Stomach (tissue), 8 donors: ENCODE measurements at regions not wholly inside any gene's neighbourhood (a gene's known extent, or its start where the extent isn't known, plus 50 kb on each side); places are given as distances from the start of the nearest gene placed in this dataset.

Source experiments
- DNase-seq, 2 donors: peaks; one replicate each; pipeline versions ENCODE4 v3.0.0 to v3.0.0-alpha.2; 2013 to 2019
- H3K27ac ChIP-seq, 5 donors: fragments of 200-600 bp in 4 of 5; sonication (generic) in 4 of 5; one replicate each; pipeline ENCODE4 v1.5.1; 2013 to 2019; ENCODE audit warnings: mild to moderate bottlenecking in 1 of 5, moderate library complexity in 1 of 5
- H3K27me3 ChIP-seq, 3 donors: fragments of 200-600 bp; sonication (generic); one replicate each; pipeline ENCODE4 v1.5.1; 2017 to 2019; ENCODE audit warnings: mixed run types in 1 of 3
- H3K36me3 ChIP-seq, 4 donors: fragments of 200-600 bp; sonication (generic); 1 replicate in 3 of 4; 2 replicates in 1 of 4; pipeline ENCODE4 v1.5.1; 2016 to 2019
- H3K4me1 ChIP-seq, 4 donors: fragments of 200-600 bp; sonication (generic); one replicate each; pipeline ENCODE4 v1.5.1; 2016 to 2019
- H3K4me3 ChIP-seq, 4 donors: fragments of 200-600 bp; sonication (generic) in 3 of 4; one replicate each; pipeline ENCODE4 v1.5.1; 2016 to 2019; ENCODE audit warnings: mild to moderate bottlenecking in 1 of 4
- H3K9me3 ChIP-seq, 4 donors: fragments of 200-600 bp; sonication (generic); one replicate each; pipeline ENCODE4 v1.5.1; 2016 to 2019
- EP300 ChIP-seq: sonication (generic); formaldehyde crosslinking; IDR thresholded peaks from one replicate; pipeline ENCODE4 v1.6.1; 2017; ENCODE audit warnings: antibody characterized with exemption
- POLR2A ChIP-seq, 4 donors: fragments of 450-650 bp; IDR thresholded peaks; one replicate each; pipeline ENCODE4 v1.6.1; 2016; ENCODE audit warnings: antibody characterized with exemption in 4 of 4, control low read depth in 2 of 4, mild to moderate bottlenecking in 1 of 4, moderate library complexity in 1 of 4
- POLR2AphosphoS5 ChIP-seq, 3 donors: sonication (generic); formaldehyde crosslinking; IDR thresholded peaks; one replicate each; pipeline ENCODE4 v1.6.1; 2016; ENCODE audit warnings: antibody characterized with exemption in 3 of 3
- WGBS, 5 donors: extraction: QIAGEN DNeasy Blood & Tissue Kit in 3 of 5; methylation state at CpG; one replicate each; pipeline versions ENCODE4 v1.1.5 to v1.1.7; 2013 to 2018; 5-methylcytosine and 5-hydroxymethylcytosine counted together
- intact Hi-C: fragments of 100-400 bp; cut with DNase I; formaldehyde crosslinking; loops from one replicate; pipeline ENCODE4 v1.15.1; 2023; ENCODE audit warnings: low total_unique reads
- TF ChIP-seq, protein P1 (sequence below), 7 experiments: fragments of 450-650 bp in 4 of 7; fragments of 200-600 bp in 3 of 7; sonication (generic) in 3 of 7; IDR thresholded peaks; one replicate each; pipeline ENCODE4 v1.5.1; 2016 to 2019; ENCODE audit warnings: antibody characterized with exemption in 7 of 7, control low read depth in 2 of 7, mild to moderate bottlenecking in 1 of 7
- donor health status: healthy with polysubstance abuse.
- donor health status: Bipolar disorder and iron deficiency.
- donor health status: healthy.

DNA sequence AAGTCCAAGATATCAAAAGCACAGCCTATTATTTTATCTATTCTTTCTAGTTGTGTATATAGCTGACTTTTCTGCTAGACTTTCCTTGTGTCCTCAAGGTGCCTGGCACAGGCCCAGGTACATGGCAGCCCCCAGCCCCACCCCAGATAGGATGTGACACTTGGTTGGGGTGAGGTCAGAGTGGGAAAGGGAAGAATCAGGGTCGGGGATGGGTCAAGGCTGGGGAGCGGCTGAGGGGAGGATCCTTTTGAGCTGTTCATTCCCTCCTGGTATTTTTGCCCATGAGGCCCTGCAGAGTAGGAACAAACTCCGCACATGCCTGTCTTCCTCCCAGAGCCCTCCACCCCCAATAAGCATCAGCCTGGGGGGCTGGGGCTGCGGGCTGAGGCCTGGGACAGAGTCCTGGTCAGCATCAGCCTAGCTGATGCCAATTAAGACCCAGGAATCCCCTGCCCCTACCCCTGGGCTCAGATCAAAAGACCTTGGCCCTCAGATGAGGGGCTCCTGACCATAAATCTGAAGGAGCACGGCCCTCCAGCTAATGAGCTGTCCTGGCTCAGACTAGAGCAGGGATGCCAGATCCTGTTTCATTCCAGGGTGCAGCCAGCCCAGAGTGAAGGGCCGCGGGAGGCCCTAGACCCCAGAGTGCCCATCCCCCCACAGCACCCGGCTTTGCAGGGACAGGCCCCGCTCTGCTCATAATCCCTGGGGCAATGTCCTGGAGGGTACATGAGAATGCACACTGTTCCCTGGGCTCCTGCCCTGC is 85.3 kb downstream of the SDC1 start:
- Histone ChIP-seq H3K27ac (no peak overlapping the region), H3K4me3 (no peak overlapping the region), H3K27me3 (no peaks in the 10 kb centered on the region), H3K9me3 (no peaks in the 10 kb centered on the region), H3K4me1 (peaks cover 0 to 7% (median 0%) of the 10 kb centered on the region in 4 donors), H3K36me3 (no peaks in the 10 kb centered on the region)
- intact Hi-C loops = loop anchor here (10.0 kb wide), 1 partner anchor 85 kb away; the partner anchor contains the start of gene SDC1
- no peak for TF ChIP-seq POLR2A (IDR thresholded peaks at IDR 0.05)
- TF ChIP-seq POLR2AphosphoS5 (IDR thresholded peaks at IDR 0.05) = no peak
- TF ChIP-seq, protein P1, sequence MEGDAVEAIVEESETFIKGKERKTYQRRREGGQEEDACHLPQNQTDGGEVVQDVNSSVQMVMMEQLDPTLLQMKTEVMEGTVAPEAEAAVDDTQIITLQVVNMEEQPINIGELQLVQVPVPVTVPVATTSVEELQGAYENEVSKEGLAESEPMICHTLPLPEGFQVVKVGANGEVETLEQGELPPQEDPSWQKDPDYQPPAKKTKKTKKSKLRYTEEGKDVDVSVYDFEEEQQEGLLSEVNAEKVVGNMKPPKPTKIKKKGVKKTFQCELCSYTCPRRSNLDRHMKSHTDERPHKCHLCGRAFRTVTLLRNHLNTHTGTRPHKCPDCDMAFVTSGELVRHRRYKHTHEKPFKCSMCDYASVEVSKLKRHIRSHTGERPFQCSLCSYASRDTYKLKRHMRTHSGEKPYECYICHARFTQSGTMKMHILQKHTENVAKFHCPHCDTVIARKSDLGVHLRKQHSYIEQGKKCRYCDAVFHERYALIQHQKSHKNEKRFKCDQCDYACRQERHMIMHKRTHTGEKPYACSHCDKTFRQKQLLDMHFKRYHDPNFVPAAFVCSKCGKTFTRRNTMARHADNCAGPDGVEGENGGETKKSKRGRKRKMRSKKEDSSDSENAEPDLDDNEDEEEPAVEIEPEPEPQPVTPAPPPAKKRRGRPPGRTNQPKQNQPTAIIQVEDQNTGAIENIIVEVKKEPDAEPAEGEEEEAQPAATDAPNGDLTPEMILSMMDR (IDR thresholded peaks at IDR 0.05) = no peak
- no peak for TF ChIP-seq EP300
- WGBS, 5 donors = 67 to 70% (median 67%) methylated on average over 8 to 9 of the region's 9 CpGs
- DNase-seq = peak in 1 of 2 donors; percentile 36

DNA sequence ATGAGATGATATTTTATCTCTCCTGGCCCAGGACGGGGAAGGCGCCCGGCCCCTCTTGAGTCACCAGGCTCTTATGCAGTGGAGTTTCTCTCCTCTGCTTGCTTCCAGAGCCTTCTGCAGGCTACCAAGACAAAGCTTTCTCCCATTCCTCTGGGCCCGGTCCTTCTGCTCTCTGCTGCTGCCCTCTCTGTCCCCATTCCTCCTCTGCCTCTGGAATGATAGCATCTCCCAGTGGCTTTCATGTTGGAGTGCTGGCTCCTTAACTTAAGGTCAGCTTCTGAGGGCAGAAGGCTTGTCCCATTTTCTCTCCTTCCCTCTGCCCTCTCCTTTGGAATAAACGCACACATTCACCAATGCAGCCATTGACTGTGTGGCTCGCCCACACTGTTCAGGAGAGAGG is 86.2 kb downstream of the SDC1 start:
- no peak for DNase-seq
- H3K36me3 ChIP-seq = no peaks in the 10 kb centered on the region
- TF ChIP-seq POLR2A (IDR thresholded peaks at IDR 0.05) (no peak), POLR2AphosphoS5 (IDR thresholded peaks at IDR 0.05) (no peak), EP300 (no peak)
- TF ChIP-seq, protein P1 (IDR thresholded peaks at IDR 0.05) = no peak
- H3K27me3 ChIP-seq = no peaks in the 10 kb centered on the region
- intact Hi-C loops = loop anchor here (10.0 kb wide), 1 partner anchor 86 kb away; the partner anchor contains the start of gene SDC1
- H3K4me1 ChIP-seq = peaks cover 0 to 7% (median 0%) of the 10 kb centered on the region in 4 donors
- no peak overlapping the region for H3K4me3 ChIP-seq
- no peaks in the 10 kb centered on the region for H3K9me3 ChIP-seq
- WGBS, 5 donors = 44 to 64% (median 56%) methylated on average over 6 of the region's 6 CpGs
- no peak overlapping the region for H3K27ac ChIP-seq

DNA sequence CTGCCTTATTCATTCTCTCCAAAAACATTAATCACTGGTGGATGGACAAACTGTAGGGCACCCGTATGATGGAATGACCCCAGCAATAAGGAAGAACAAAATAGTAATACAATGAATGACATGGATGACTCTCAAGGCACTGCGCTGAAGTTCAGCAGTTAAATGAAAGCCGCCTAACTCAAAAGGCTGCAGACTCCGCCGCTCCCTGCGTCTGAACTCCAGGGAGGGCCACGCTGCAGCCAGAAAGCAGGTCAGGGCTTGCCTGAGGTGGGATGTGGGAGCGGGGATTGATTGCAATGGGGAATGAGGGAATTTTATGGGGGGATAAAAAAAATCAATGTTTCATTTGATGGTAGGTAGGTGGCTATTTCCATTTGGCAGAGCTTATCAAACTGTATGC is 86.5 kb upstream of the LAPTM4A start:
- peaks cover 0 to 7% (median 0%) of the 10 kb centered on the region in 4 donors for H3K4me1 ChIP-seq
- H3K36me3 ChIP-seq = no peaks in the 10 kb centered on the region
- 94 to 96% (median 96%) methylated on average over 8 of the region's 8 CpGs for WGBS, 5 donors
- intact Hi-C loops = loop anchor here (10.0 kb wide), 1 partner anchor 87 kb away; the partner anchor contains the start of gene SDC1
- no peak overlapping the region for H3K27ac ChIP-seq
- no peaks in the 10 kb centered on the region for H3K9me3 ChIP-seq
- DNase-seq = no peak
- TF ChIP-seq EP300 = no peak
- TF ChIP-seq POLR2AphosphoS5 (IDR thresholded peaks at IDR 0.05) = no peak
- no peak for TF ChIP-seq POLR2A (IDR thresholded peaks at IDR 0.05)
- TF ChIP-seq, protein P1 (IDR thresholded peaks at IDR 0.05) = no peak
- H3K27me3 ChIP-seq = no peaks in the 10 kb centered on the region
- no peak overlapping the region for H3K4me3 ChIP-seq

DNA sequence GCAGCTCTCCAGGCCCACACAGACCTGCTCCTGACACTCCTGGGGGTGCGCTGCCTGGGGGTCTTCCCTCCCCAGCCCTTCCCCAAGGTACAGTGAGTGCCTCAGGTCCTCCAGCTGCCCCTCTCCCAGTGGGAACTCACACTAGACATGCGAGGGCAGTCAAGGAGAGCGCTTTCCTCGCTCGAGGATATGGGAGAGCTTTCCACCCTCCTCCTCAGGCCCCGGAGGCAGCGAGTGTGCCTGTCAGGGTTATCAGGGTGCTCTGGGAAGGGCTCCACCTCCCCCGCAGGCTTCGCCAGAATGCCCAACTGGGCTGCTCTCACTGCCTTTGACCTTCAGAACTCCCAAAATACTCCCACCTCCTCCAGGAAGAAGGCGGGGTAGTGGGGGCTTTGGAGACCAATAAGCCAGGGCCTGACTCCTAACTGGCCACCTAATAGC is 85.7 kb upstream of the LAPTM4A start:
- Histone ChIP-seq H3K27me3 (no peaks in the 10 kb centered on the region), H3K4me3 (no peak overlapping the region), H3K9me3 (no peaks in the 10 kb centered on the region), H3K36me3 (no peaks in the 10 kb centered on the region), H3K27ac (no peak overlapping the region), H3K4me1 (peaks cover 0 to 7% (median 0%) of the 10 kb centered on the region in 4 donors)
- no peak for DNase-seq
- intact Hi-C loops = loop anchor here (10.0 kb wide), 1 partner anchor 88 kb away; the partner anchor contains the start of gene SDC1
- TF ChIP-seq POLR2A (IDR thresholded peaks at IDR 0.05) (no peak), POLR2AphosphoS5 (IDR thresholded peaks at IDR 0.05) (no peak), EP300 (no peak)
- TF ChIP-seq, protein P1 (IDR thresholded peaks at IDR 0.05) = no peak
- WGBS, 5 donors = 69 to 84% (median 82%) methylated on average over 8 to 10 of the region's 10 CpGs
